ENCODE measurements at regions not wholly inside any gene's neighbourhood (a gene's known extent, or its start where the extent isn't known, plus 50 kb on each side); places are given as distances from the start of the nearest gene placed in this dataset.

GRCh38 chr13:68473834-68474326 is 1243.7 kb upstream of the PCDH9 start:
- no peak overlapping the region for H3K27ac Mint-ChIP-seq
- WGBS (ENCODE audit: insufficient coverage): no CpG with 5 or more reads among the region's 1 CpG
- H3K4me3 Mint-ChIP-seq: no peak overlapping the region
- Histone ChIP-seq H3K36me3 (ENCODE audit: control insufficient read depth, insufficient read depth, low read length) (no peaks in the 10 kb centered on the region), H3K27me3 (ENCODE audit: control insufficient read depth, insufficient read depth, low read length) (no peaks in the 10 kb centered on the region), H3K27ac (ENCODE audit: low read length) (no peak overlapping the region), H3K4me1 (ENCODE audit: control insufficient read depth, insufficient read depth, low read length) (no peaks in the 10 kb centered on the region), H3K4me3 (ENCODE audit: low read length) (no peak overlapping the region), H3K9me3 (ENCODE audit: control insufficient read depth, insufficient read depth, low read length) (no peaks in the 10 kb centered on the region)
- peaks cover 4 to 6% of the 10 kb centered on the region in 2 donors for H3K9me3 Mint-ChIP-seq
- no peak for ATAC-seq
- TF ChIP-seq, protein P1, sequence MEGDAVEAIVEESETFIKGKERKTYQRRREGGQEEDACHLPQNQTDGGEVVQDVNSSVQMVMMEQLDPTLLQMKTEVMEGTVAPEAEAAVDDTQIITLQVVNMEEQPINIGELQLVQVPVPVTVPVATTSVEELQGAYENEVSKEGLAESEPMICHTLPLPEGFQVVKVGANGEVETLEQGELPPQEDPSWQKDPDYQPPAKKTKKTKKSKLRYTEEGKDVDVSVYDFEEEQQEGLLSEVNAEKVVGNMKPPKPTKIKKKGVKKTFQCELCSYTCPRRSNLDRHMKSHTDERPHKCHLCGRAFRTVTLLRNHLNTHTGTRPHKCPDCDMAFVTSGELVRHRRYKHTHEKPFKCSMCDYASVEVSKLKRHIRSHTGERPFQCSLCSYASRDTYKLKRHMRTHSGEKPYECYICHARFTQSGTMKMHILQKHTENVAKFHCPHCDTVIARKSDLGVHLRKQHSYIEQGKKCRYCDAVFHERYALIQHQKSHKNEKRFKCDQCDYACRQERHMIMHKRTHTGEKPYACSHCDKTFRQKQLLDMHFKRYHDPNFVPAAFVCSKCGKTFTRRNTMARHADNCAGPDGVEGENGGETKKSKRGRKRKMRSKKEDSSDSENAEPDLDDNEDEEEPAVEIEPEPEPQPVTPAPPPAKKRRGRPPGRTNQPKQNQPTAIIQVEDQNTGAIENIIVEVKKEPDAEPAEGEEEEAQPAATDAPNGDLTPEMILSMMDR (IDR thresholded peaks at IDR 0.05): no peak
- no peaks in the 10 kb centered on the region for H3K4me1 Mint-ChIP-seq
- no peak for DNase-seq
- intact Hi-C loops (cut with micrococcal nuclease): no loop called here
- H3K27me3 Mint-ChIP-seq (ENCODE audit: low read depth in 2 of 2): no peaks in the 10 kb centered on the region
- H3K36me3 Mint-ChIP-seq: no peaks in the 10 kb centered on the region

DNA sequence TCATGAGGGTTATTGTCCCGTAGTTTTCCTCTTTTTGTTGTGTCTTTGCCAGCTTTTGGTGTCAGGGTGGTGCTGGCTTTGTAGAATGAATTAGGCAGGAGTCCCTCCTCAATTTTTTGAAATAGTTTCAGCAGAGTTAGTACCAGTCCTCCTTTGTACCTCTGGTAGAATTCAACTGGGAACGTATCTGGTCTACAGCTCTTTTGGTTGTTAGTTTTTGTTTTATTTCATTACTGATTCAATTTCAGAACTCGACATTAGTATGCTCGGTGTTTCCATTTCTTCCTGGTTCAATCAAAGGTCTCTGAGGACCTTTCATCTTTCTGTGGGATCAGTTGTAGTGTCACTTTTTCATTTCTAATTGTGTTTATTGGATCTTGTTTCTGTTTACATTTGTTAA is 1237.0 kb upstream of the PCDH9 start:
- no peaks in the 10 kb centered on the region for H3K9me3 ChIP-seq (ENCODE audit: control insufficient read depth, insufficient read depth, low read length)
- no peak overlapping the region for H3K4me3 Mint-ChIP-seq
- H3K4me1 ChIP-seq (ENCODE audit: control insufficient read depth, insufficient read depth, low read length): no peaks in the 10 kb centered on the region
- no peak for ATAC-seq
- no peaks in the 10 kb centered on the region for H3K27me3 Mint-ChIP-seq (ENCODE audit: low read depth in 2 of 2)
- H3K9me3 Mint-ChIP-seq: peaks cover 10 to 24% of the 10 kb centered on the region in 2 donors
- H3K36me3 ChIP-seq (ENCODE audit: control insufficient read depth, insufficient read depth, low read length): no peaks in the 10 kb centered on the region
- DNase-seq: no peak
- H3K4me3 ChIP-seq (ENCODE audit: low read length): no peak overlapping the region
- WGBS (ENCODE audit: insufficient coverage): 82% methylated on average over 4 of the region's 4 CpGs
- no peaks in the 10 kb centered on the region for H3K27me3 ChIP-seq (ENCODE audit: control insufficient read depth, insufficient read depth, low read length)
- TF ChIP-seq, protein P1 (IDR thresholded peaks at IDR 0.05): no peak
- peaks cover 25% of the 10 kb centered on the region for H3K36me3 Mint-ChIP-seq
- no peaks in the 10 kb centered on the region for H3K4me1 Mint-ChIP-seq
- intact Hi-C loops (cut with micrococcal nuclease): no loop called here
- no peak overlapping the region for H3K27ac Mint-ChIP-seq
- H3K27ac ChIP-seq (ENCODE audit: low read length): no peak overlapping the region

- no peaks in the 10 kb centered on the region for H3K36me3 ChIP-seq (ENCODE audit: control insufficient read depth, insufficient read depth, low read length)
Measured at GRCh38 chr13:68440874-68441273, 1210.7 kb upstream of the PCDH9 start.

GRCh38 chr13:68439817-68440216 is 1209.7 kb upstream of the PCDH9 start:
- Histone ChIP-seq H3K4me1 (ENCODE audit: control insufficient read depth, insufficient read depth, low read length) (no peaks in the 10 kb centered on the region), H3K27me3 (ENCODE audit: control insufficient read depth, insufficient read depth, low read length) (no peaks in the 10 kb centered on the region), H3K4me3 (ENCODE audit: low read length) (no peak overlapping the region), H3K27ac (ENCODE audit: low read length) (no peak overlapping the region), H3K9me3 (ENCODE audit: control insufficient read depth, insufficient read depth, low read length) (no peaks in the 10 kb centered on the region), H3K36me3 (ENCODE audit: control insufficient read depth, insufficient read depth, low read length) (no peaks in the 10 kb centered on the region)
- TF ChIP-seq, protein P1 (IDR thresholded peaks at IDR 0.05): no peak
- Mint-ChIP-seq H3K4me3 (no peak overlapping the region), H3K27ac (no peak overlapping the region), H3K27me3 (ENCODE audit: low read depth in 2 of 2) (no peaks in the 10 kb centered on the region), H3K36me3 (no peaks in the 10 kb centered on the region), H3K9me3 (peaks cover 1 to 2% of the 10 kb centered on the region in 2 donors), H3K4me1 (no peaks in the 10 kb centered on the region)
- WGBS (ENCODE audit: insufficient coverage): no CpG with 5 or more reads among the region's 1 CpG
- ATAC-seq (no peak), DNase-seq (no peak)
- intact Hi-C loops (cut with micrococcal nuclease): no loop called here

More at GRCh38 chr13:68440874-68441273, 1210.7 kb upstream of the PCDH9 start:
- Histone ChIP-seq H3K9me3 (ENCODE audit: control insufficient read depth, insufficient read depth, low read length) (no peaks in the 10 kb centered on the region), H3K27ac (ENCODE audit: low read length) (no peak overlapping the region), H3K4me1 (ENCODE audit: control insufficient read depth, insufficient read depth, low read length) (no peaks in the 10 kb centered on the region), H3K4me3 (ENCODE audit: low read length) (no peak overlapping the region), H3K27me3 (ENCODE audit: control insufficient read depth, insufficient read depth, low read length) (no peaks in the 10 kb centered on the region)
- no peaks in the 10 kb centered on the region for H3K4me1 Mint-ChIP-seq
- no peak overlapping the region for H3K27ac Mint-ChIP-seq
- H3K4me3 Mint-ChIP-seq: no peak overlapping the region
- TF ChIP-seq, protein P1 (IDR thresholded peaks at IDR 0.05): no peak
- no peak for DNase-seq
- no peak for ATAC-seq
- peaks cover 6% of the 10 kb centered on the region in 2 donors for H3K9me3 Mint-ChIP-seq
- intact Hi-C loops (cut with micrococcal nuclease): no loop called here
- H3K27me3 Mint-ChIP-seq (ENCODE audit: low read depth in 2 of 2): no peaks in the 10 kb centered on the region
- no peaks in the 10 kb centered on the region for H3K36me3 Mint-ChIP-seq

Measured in natural killer cell (primary cell).